Lower lobe of right lung (tissue), 2 donors: ENCODE measurements at regions not wholly inside any gene's neighbourhood (a gene's known extent, or its start where the extent isn't known, plus 50 kb on each side); places are given as distances from the start of the nearest gene placed in this dataset.

Experiments used
- ATAC-seq, 2 donors: fragments of 200-7000 bp; cut with Tn5 transposase; one replicate each; pipeline ENCODE4 v1.9.1; 2020 to 2022; ENCODE audit warnings: mild to moderate bottlenecking in 2 of 2, moderate library complexity in 2 of 2
- DNase-seq: peaks from one replicate; pipeline ENCODE4 v3.0.0-alpha.2; 2020
- H3K27ac ChIP-seq: fragments of 200-600 bp; one replicate; pipeline ENCODE4 v1.8.0; 2022
- H3K27me3 ChIP-seq: fragments of 200-600 bp; one replicate; pipeline ENCODE4 v1.8.0; 2022; ENCODE audit warnings: low read depth
- H3K36me3 ChIP-seq: fragments of 200-600 bp; one replicate; pipeline ENCODE4 v1.8.0; 2022; ENCODE audit warnings: mild to moderate bottlenecking
- H3K4me1 ChIP-seq: fragments of 200-600 bp; one replicate; pipeline ENCODE4 v1.8.0; 2022
- H3K4me3 ChIP-seq: fragments of 200-600 bp; one replicate; pipeline ENCODE4 v1.8.0; 2022; ENCODE audit warnings: mild to moderate bottlenecking
- H3K9me3 ChIP-seq: fragments of 200-600 bp; one replicate; pipeline ENCODE4 v1.8.0; 2022
- intact Hi-C: fragments of 100-400 bp; cut with DNase I; formaldehyde crosslinking; loops from one replicate; pipeline ENCODE4 v1.11.0; 2022
- TF ChIP-seq, protein P1 (sequence below): fragments of 200-600 bp; IDR thresholded peaks from one replicate; pipeline ENCODE4 v1.8.0; 2022; ENCODE audit warnings: antibody characterized with exemption, mild to moderate bottlenecking
- donor health status: DM: no; HTN: yes; CAD: no; lungs with severe emphysema.

DNA sequence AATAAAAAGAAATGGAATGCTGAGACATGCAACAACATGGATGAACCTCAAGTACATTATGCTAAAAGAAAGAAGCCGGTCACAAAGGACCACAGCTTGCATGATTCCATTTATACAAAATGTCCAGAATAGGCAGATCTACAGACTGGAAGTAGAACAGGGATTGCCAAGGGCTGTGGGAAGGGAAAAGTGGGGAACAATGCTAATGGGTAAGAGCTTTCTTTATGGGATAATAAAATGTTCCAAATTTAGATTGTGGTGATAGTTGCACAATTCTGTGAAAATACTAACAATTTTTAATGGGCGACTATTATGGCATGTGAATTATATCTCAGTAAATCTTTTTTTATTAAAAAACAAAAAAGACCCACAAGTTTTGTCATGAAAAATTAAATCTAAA is 106.2 kb downstream of the TMCO5A start:
- no peaks in the 10 kb centered on the region for H3K27me3 ChIP-seq
- H3K4me3 ChIP-seq = no peak overlapping the region
- no peak overlapping the region for H3K27ac ChIP-seq
- no peaks in the 10 kb centered on the region for H3K36me3 ChIP-seq
- DNase-seq (no peak), ATAC-seq (no peak)
- TF ChIP-seq, protein P1, sequence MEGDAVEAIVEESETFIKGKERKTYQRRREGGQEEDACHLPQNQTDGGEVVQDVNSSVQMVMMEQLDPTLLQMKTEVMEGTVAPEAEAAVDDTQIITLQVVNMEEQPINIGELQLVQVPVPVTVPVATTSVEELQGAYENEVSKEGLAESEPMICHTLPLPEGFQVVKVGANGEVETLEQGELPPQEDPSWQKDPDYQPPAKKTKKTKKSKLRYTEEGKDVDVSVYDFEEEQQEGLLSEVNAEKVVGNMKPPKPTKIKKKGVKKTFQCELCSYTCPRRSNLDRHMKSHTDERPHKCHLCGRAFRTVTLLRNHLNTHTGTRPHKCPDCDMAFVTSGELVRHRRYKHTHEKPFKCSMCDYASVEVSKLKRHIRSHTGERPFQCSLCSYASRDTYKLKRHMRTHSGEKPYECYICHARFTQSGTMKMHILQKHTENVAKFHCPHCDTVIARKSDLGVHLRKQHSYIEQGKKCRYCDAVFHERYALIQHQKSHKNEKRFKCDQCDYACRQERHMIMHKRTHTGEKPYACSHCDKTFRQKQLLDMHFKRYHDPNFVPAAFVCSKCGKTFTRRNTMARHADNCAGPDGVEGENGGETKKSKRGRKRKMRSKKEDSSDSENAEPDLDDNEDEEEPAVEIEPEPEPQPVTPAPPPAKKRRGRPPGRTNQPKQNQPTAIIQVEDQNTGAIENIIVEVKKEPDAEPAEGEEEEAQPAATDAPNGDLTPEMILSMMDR = no peak
- peaks cover 17% of the 10 kb centered on the region for H3K4me1 ChIP-seq
- no peaks in the 10 kb centered on the region for H3K9me3 ChIP-seq
- intact Hi-C loops = no loop called here

DNA sequence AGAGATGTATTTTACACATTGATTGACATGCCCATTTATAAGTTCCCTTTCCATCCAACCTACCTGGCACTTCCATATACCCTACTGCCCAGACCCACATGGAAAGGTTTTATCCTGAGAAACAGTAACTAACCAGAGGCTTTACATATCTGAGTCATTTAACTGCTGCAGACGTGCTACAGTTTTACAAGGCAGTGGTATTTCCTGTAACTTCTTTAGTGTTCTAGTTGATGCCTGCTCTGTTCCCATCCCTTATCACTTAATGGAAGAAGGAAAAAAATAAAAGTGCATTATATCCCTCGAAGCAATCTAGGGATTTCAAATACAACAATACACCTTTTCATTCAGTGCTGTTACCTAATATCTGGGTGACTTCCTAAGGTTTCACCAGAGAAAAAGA is 107.1 kb downstream of the TMCO5A start:
- ATAC-seq (no peak), DNase-seq (no peak)
- Histone ChIP-seq H3K27me3 (no peaks in the 10 kb centered on the region), H3K4me3 (no peak overlapping the region), H3K27ac (no peak overlapping the region), H3K9me3 (no peaks in the 10 kb centered on the region), H3K36me3 (no peaks in the 10 kb centered on the region), H3K4me1 (peaks cover 17% of the 10 kb centered on the region)
- intact Hi-C loops = no loop called here
- TF ChIP-seq, protein P1 = no peak

- Histone ChIP-seq H3K36me3 (no peaks in the 10 kb centered on the region), H3K27me3 (no peaks in the 10 kb centered on the region), H3K4me1 (peaks cover 17% of the 10 kb centered on the region), H3K4me3 (no peak overlapping the region), H3K9me3 (no peaks in the 10 kb centered on the region), H3K27ac (peak overlapping the region; percentile 31)
- ATAC-seq (no peak), DNase-seq (no peak)
- TF ChIP-seq, protein P1 = no peak
- intact Hi-C loops = no loop called here
These were observed 107.8 kb downstream of the TMCO5A start for GRCh38 chr15:38042211-38042610.

GRCh38 chr15:38042707-38043445 is 108.4 kb downstream of the TMCO5A start:
- Histone ChIP-seq H3K9me3 (no peaks in the 10 kb centered on the region), H3K4me3 (no peak overlapping the region), H3K36me3 (no peaks in the 10 kb centered on the region), H3K27me3 (no peaks in the 10 kb centered on the region), H3K4me1 (peaks cover 17% of the 10 kb centered on the region), H3K27ac (peak overlapping the region; percentile 58)
- TF ChIP-seq, protein P1 = no peak
- DNase-seq (no peak), ATAC-seq (peak; percentile 64 to 76)
- intact Hi-C loops = no loop called here

DNA sequence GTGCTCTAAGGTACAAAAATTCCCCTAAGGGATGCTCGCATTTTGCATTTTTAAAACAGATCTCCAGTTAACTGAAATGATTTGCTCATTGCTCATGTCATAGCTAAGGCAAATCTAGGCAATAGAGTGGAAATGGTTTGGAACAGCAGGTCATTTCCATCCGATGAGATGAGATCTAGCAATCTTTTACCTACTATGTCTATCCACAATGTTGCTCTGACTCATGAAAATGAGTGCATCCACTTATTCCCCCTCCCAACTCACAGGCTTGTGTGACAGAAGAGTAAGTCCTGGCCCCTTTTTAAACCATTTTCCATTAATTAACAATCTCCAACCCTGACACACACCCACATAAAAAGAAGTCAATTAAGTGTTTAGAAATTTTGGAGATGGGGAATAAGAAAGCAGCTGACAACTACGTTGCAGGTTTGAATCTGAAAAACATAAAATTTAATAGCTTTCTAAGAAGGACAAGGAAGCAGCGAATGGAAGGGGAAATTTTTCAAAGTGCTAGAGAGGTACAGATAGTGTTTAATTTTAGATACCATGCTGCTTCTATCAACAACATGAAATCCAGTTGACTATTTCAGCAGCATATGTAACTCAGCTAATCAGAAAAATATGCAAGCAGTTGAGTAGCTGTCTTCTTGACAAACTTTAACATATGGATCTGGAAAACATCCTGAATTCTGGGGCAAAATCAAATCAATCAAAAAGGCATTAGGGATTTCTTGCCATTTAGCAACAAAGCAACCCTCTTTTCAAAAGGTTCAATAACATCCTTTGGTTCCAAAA is 112.0 kb downstream of the TMCO5A start:
- no peak overlapping the region for H3K4me3 ChIP-seq
- no peak overlapping the region for H3K27ac ChIP-seq
- ATAC-seq = no peak
- TF ChIP-seq, protein P1 = no peak
- no peaks in the 10 kb centered on the region for H3K27me3 ChIP-seq
- intact Hi-C loops = no loop called here
- DNase-seq = no peak
- H3K4me1 ChIP-seq = peaks cover 17% of the 10 kb centered on the region
- H3K9me3 ChIP-seq = no peaks in the 10 kb centered on the region
- H3K36me3 ChIP-seq = no peaks in the 10 kb centered on the region
